Bronchial epithelial cell (primary cell): ENCODE measurements at regions not wholly inside any gene's neighbourhood (a gene's known extent, or its start where the extent isn't known, plus 50 kb on each side); places are given as distances from the start of the nearest gene placed in this dataset.

ENCODE experiments used
- DNase-seq: peaks from one replicate; pipeline ENCODE4 v3.0.0-alpha.2; 2010; ENCODE audit warnings: low read depth
- FAIRE-seq: peaks from 2 replicates; lab custom pipeline; 2011; peaks lifted over from hg19 to GRCh38; lab: Jason Lieb, UNC
- H3K27me3 ChIP-seq: 2 replicates; pipeline ENCODE4 v1.5.1; 2011; ENCODE audit warnings: low read length; ENCODE audit not compliant: control insufficient read depth, insufficient read depth
- H3K36me3 ChIP-seq: 2 replicates; pipeline ENCODE4 v1.5.1; 2011; ENCODE audit warnings: low read length; ENCODE audit not compliant: control insufficient read depth, insufficient read depth
- H3K4me3 ChIP-seq: 2 replicates; pipeline ENCODE4 v1.5.1; 2011; ENCODE audit warnings: mild to moderate bottlenecking, low read depth, low read length, control low read depth
- CTCF ChIP-seq: IDR thresholded peaks from 2 replicates; pipeline ENCODE4 v1.5.1; 2011; ENCODE audit warnings: mild to moderate bottlenecking, moderate library complexity, low read length, control low read depth, inconsistent platforms; ENCODE audit not compliant: insufficient read depth, severe bottlenecking

- TF ChIP-seq CTCF: no peak
- peak; percentile 40 for FAIRE-seq
- H3K36me3 ChIP-seq: no peaks in the 10 kb centered on the region
- H3K27me3 ChIP-seq: no peaks in the 10 kb centered on the region
- no peak for DNase-seq
- H3K4me3 ChIP-seq: no peak overlapping the region
Measured at GRCh38 chr18:60663060-60663989, 290.8 kb upstream of the MC4R start.

- Histone ChIP-seq H3K27me3 (no peaks in the 10 kb centered on the region), H3K36me3 (no peaks in the 10 kb centered on the region), H3K4me3 (no peak overlapping the region)
- DNase-seq: no peak
- TF ChIP-seq CTCF: no peak
- FAIRE-seq: no peak
Measured at GRCh38 chr18:60664736-60665135, 292.2 kb upstream of the MC4R start.

GRCh38 chr18:60667016-60667415, 294.4 kb upstream of the MC4R start:
- no peak for TF ChIP-seq CTCF
- H3K36me3 ChIP-seq: no peaks in the 10 kb centered on the region
- no peaks in the 10 kb centered on the region for H3K27me3 ChIP-seq
- no peak for FAIRE-seq
- H3K4me3 ChIP-seq: no peak overlapping the region
- peak; percentile 69 for DNase-seq

- FAIRE-seq (no peak), DNase-seq (no peak)
- TF ChIP-seq CTCF: peak; percentile 13
Measured at GRCh38 chr18:60668583-60668982, 296.0 kb upstream of the MC4R start.

GRCh38 chr18:60669938-60670337, 297.4 kb upstream of the MC4R start:
- FAIRE-seq (no peak), DNase-seq (no peak)
- H3K4me3 ChIP-seq: no peak overlapping the region
- TF ChIP-seq CTCF: no peak
- no peaks in the 10 kb centered on the region for H3K27me3 ChIP-seq
- no peaks in the 10 kb centered on the region for H3K36me3 ChIP-seq

More at GRCh38 chr18:60668583-60668982, 296.0 kb upstream of the MC4R start:
- Histone ChIP-seq H3K27me3 (no peaks in the 10 kb centered on the region), H3K36me3 (no peaks in the 10 kb centered on the region), H3K4me3 (no peak overlapping the region)
